ENCODE measurements at regions not wholly inside any gene's neighbourhood (a gene's known extent, or its start where the extent isn't known, plus 50 kb on each side); places are given as distances from the start of the nearest gene placed in this dataset.

GRCh38 chr21:20254964-20255363 lies 743.2 kb upstream of the NCAM2 start:
- no peaks in the 10 kb centered on the region for H4K20me1 ChIP-seq (ENCODE audit: insufficient read depth, low read length)
- no peak overlapping the region for H2AFZ ChIP-seq (ENCODE audit: low read depth, low read length)
- H3K4me3 ChIP-seq (ENCODE audit: insufficient read depth, low read depth, low read length) = no peak overlapping the region
- H3K9me3 ChIP-seq (ENCODE audit: insufficient read depth, low read depth, low read length) = peaks cover 3% of the 10 kb centered on the region
- H3K4me2 ChIP-seq (ENCODE audit: low read length) = no peak overlapping the region
- FAIRE-seq (no peak), DNase-seq (ENCODE audit: low read depth) (no peak)
- H3K4me1 ChIP-seq (ENCODE audit: insufficient read depth, low read length) = no peaks in the 10 kb centered on the region
- no peaks in the 10 kb centered on the region for H3K27me3 Mint-ChIP-seq (ENCODE audit: low read depth, unreplicated experiment)
- H3K27ac Mint-ChIP-seq (ENCODE audit: unreplicated experiment) = no peak overlapping the region
- no peaks in the 10 kb centered on the region for H3K36me3 Mint-ChIP-seq (ENCODE audit: low read depth, unreplicated experiment)
- H3K9me3 Mint-ChIP-seq (ENCODE audit: unreplicated experiment) = no peaks in the 10 kb centered on the region
- H3K36me3 ChIP-seq (ENCODE audit: insufficient read depth, low read length) = no peaks in the 10 kb centered on the region
- H3K4me3 Mint-ChIP-seq (ENCODE audit: unreplicated experiment) = no peak overlapping the region
- H3K27ac ChIP-seq (ENCODE audit: low read depth, low read length) = no peak overlapping the region
- H3K9ac ChIP-seq (ENCODE audit: low read length) = no peak overlapping the region
- H3K27me3 ChIP-seq (ENCODE audit: insufficient read depth, low read length) = no peaks in the 10 kb centered on the region
- H3K4me1 Mint-ChIP-seq (ENCODE audit: low read depth, unreplicated experiment) = no peaks in the 10 kb centered on the region
- TF ChIP-seq, protein P1, sequence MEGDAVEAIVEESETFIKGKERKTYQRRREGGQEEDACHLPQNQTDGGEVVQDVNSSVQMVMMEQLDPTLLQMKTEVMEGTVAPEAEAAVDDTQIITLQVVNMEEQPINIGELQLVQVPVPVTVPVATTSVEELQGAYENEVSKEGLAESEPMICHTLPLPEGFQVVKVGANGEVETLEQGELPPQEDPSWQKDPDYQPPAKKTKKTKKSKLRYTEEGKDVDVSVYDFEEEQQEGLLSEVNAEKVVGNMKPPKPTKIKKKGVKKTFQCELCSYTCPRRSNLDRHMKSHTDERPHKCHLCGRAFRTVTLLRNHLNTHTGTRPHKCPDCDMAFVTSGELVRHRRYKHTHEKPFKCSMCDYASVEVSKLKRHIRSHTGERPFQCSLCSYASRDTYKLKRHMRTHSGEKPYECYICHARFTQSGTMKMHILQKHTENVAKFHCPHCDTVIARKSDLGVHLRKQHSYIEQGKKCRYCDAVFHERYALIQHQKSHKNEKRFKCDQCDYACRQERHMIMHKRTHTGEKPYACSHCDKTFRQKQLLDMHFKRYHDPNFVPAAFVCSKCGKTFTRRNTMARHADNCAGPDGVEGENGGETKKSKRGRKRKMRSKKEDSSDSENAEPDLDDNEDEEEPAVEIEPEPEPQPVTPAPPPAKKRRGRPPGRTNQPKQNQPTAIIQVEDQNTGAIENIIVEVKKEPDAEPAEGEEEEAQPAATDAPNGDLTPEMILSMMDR (IDR thresholded peaks at IDR 0.05; ENCODE audit: insufficient read depth, low read depth, low read length) = no peak
- no peak for TF ChIP-seq EZH2 (IDR thresholded peaks at IDR 0.05; ENCODE audit: insufficient read depth, low read length)
- no peaks in the 10 kb centered on the region for H3K79me2 ChIP-seq (ENCODE audit: insufficient read depth, low read length)

GRCh38 chr21:20257052-20257740 lies 741.0 kb upstream of the NCAM2 start:
- H3K9ac ChIP-seq (ENCODE audit: low read length) = no peak overlapping the region
- H3K27me3 ChIP-seq (ENCODE audit: insufficient read depth, low read length) = no peaks in the 10 kb centered on the region
- H3K4me3 Mint-ChIP-seq (ENCODE audit: unreplicated experiment) = no peak overlapping the region
- TF ChIP-seq, protein P1 (IDR thresholded peaks at IDR 0.05; ENCODE audit: insufficient read depth, low read depth, low read length) = no peak
- TF ChIP-seq EZH2 (IDR thresholded peaks at IDR 0.05; ENCODE audit: insufficient read depth, low read length) = no peak
- H3K27ac Mint-ChIP-seq (ENCODE audit: unreplicated experiment) = no peak overlapping the region
- no peaks in the 10 kb centered on the region for H3K36me3 Mint-ChIP-seq (ENCODE audit: low read depth, unreplicated experiment)
- no peaks in the 10 kb centered on the region for H3K4me1 Mint-ChIP-seq (ENCODE audit: low read depth, unreplicated experiment)
- H3K36me3 ChIP-seq (ENCODE audit: insufficient read depth, low read length) = no peaks in the 10 kb centered on the region
- no peaks in the 10 kb centered on the region for H3K79me2 ChIP-seq (ENCODE audit: insufficient read depth, low read length)
- FAIRE-seq = no peak
- H3K4me3 ChIP-seq (ENCODE audit: insufficient read depth, low read depth, low read length) = no peak overlapping the region
- H3K27ac ChIP-seq (ENCODE audit: low read depth, low read length) = no peak overlapping the region
- no peaks in the 10 kb centered on the region for H3K9me3 Mint-ChIP-seq (ENCODE audit: unreplicated experiment)
- no peaks in the 10 kb centered on the region for H3K27me3 Mint-ChIP-seq (ENCODE audit: low read depth, unreplicated experiment)
- H4K20me1 ChIP-seq (ENCODE audit: insufficient read depth, low read length) = no peaks in the 10 kb centered on the region
- no peak for DNase-seq (ENCODE audit: low read depth)
- H3K9me3 ChIP-seq (ENCODE audit: insufficient read depth, low read depth, low read length) = peaks cover 3% of the 10 kb centered on the region
- no peak overlapping the region for H3K4me2 ChIP-seq (ENCODE audit: low read length)
- no peak overlapping the region for H2AFZ ChIP-seq (ENCODE audit: low read depth, low read length)
- H3K4me1 ChIP-seq (ENCODE audit: insufficient read depth, low read length) = no peaks in the 10 kb centered on the region

DNA sequence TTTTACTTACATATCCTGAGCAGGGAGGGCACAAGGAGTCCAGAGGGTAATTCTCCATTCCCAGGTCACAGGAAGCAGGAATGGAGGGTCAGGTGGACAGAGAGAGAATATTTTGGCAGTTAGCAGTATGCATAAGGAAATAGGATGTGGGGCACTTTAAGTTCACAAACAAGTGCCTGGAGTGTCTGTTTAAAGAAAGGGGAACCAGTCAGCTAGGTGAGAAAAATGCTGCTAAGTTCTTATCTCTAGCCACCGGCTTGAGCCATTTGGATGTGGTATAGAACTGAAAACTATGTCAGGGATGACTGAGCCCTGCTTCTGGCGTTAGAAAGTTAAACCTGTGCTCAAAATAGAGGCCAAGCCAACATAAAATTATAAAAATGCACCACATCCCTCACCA lies 739.7 kb upstream of the NCAM2 start:
- Histone ChIP-seq H2AFZ (ENCODE audit: low read depth, low read length) (no peak overlapping the region), H3K4me1 (ENCODE audit: insufficient read depth, low read length) (no peaks in the 10 kb centered on the region), H3K4me3 (ENCODE audit: insufficient read depth, low read depth, low read length) (no peak overlapping the region), H3K9me3 (ENCODE audit: insufficient read depth, low read depth, low read length) (no peaks in the 10 kb centered on the region), H3K9ac (ENCODE audit: low read length) (no peak overlapping the region), H3K27me3 (ENCODE audit: insufficient read depth, low read length) (no peaks in the 10 kb centered on the region), H3K4me2 (ENCODE audit: low read length) (no peak overlapping the region), H3K79me2 (ENCODE audit: insufficient read depth, low read length) (no peaks in the 10 kb centered on the region), H3K36me3 (ENCODE audit: insufficient read depth, low read length) (no peaks in the 10 kb centered on the region), H3K27ac (ENCODE audit: low read depth, low read length) (no peak overlapping the region), H4K20me1 (ENCODE audit: insufficient read depth, low read length) (no peaks in the 10 kb centered on the region)
- H3K27me3 Mint-ChIP-seq (ENCODE audit: low read depth, unreplicated experiment) = no peaks in the 10 kb centered on the region
- H3K4me1 Mint-ChIP-seq (ENCODE audit: low read depth, unreplicated experiment) = no peaks in the 10 kb centered on the region
- H3K4me3 Mint-ChIP-seq (ENCODE audit: unreplicated experiment) = no peak overlapping the region
- H3K9me3 Mint-ChIP-seq (ENCODE audit: unreplicated experiment) = no peaks in the 10 kb centered on the region
- DNase-seq (ENCODE audit: low read depth) = no peak
- no peaks in the 10 kb centered on the region for H3K36me3 Mint-ChIP-seq (ENCODE audit: low read depth, unreplicated experiment)
- TF ChIP-seq EZH2 (IDR thresholded peaks at IDR 0.05; ENCODE audit: insufficient read depth, low read length) = no peak
- no peak for FAIRE-seq
- no peak overlapping the region for H3K27ac Mint-ChIP-seq (ENCODE audit: unreplicated experiment)

All from astrocyte (in vitro differentiated cells and primary cell).